Stimulated activated naive CD4-positive, alpha-beta T cell (primary cell): ENCODE measurements at regions not wholly inside any gene's neighbourhood (a gene's known extent, or its start where the extent isn't known, plus 50 kb on each side); places are given as distances from the start of the nearest gene placed in this dataset.
"Not testable (repeated sequence)": the region's sequence is repeated elsewhere in the genome, so short reads cannot be mapped to it uniquely, and the experiment has no call there.

Experiments
- DNase-seq, 6 experiments: peaks; one replicate each; lab custom pipeline; 2025; lab: John Stamatoyannopoulos, UW

DNA sequence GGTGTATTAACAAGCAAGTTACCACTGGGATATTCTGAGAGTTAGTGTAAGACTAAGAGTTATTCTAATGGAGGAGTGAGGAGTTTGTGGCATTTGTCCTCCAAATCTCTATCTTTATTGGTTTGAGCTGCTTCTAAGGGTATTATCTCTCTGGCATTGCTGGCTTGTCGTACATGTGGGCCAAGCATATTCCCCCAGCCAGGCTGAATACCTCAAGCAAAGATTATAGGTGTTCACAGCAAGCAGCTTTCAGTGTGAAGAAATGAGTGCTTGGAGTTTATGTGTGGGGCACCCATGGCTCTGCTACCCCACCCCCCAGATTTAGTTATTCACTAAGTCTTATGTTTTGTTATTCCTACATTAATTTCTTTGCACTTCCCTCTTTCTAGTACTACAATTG is 193.6 kb upstream of the FANCL start:
- DNase-seq: no peak

DNA sequence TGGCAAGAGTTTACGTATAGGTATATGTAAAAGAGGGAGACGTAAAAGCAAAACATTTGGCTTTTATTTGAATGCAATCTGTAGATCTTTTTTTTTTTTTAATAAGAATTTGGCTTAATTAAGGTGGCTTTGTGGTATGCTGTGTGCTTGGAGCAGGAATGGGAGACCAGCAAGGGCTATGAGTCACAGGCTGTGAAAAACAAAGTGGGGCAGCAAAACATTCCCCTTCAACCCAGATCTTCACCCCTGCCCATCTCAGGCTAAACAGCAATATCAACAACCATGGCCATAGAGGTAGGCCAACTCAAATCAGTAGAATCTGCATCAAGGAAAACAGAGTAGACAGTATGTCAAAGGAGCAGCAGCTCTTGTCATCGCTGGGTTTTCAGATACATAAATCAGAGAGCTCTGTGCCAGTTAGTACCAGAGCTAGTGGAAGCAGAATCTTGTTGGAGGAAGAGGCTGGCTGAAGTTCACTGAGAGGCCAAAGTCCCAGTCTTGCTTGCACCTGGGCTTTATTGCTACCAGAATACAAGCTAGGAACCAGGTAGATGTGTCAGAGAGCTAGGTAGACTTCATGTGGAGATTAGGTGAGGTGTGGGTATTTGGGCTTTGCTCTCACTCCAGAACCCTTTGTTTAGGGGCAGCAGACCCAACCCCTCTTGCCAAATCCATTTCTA is 191.5 kb upstream of the FANCL start:
- DNase-seq: no peak

DNA sequence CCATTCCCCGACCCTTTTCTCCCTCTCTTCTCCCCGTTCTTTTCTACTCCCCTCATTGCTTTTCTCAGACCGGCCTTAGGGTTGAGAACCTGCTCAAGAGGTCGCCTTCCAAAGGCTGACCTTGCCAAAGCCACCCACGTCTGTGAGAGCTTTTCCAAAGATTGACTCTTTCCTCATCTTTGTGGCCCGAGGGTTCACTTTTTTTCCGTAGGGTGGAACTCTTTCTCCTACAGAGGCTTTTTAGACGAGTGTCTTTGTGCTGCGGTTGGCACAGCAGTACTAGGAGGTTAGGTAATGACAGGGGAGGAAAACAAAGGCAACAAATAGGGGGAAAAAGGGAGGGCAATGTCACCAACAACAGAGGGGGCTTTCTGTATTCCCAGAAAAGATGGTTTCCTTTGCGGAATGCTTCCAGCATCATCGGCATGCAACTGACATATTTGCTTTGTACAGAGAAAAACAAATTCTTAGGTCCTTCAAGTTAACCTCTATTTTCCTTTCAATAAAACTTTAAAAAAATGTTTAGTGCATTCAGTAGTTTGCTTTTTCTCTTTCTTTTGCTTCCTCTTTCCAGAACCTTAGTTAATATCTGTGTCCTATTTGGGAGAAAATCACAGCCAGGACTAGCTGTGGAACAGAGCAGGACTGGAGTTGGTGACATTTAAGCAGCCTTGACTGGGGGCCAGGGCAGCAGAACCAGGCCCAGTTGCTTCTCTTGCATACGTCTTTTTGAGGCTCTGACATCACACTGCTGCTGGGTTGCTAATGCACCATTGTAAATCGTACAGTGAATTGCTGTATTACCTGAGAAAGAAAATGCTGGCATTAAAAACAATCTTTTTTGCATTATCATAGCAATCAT is 188.1 kb upstream of the FANCL start:
- no peak for DNase-seq

DNA sequence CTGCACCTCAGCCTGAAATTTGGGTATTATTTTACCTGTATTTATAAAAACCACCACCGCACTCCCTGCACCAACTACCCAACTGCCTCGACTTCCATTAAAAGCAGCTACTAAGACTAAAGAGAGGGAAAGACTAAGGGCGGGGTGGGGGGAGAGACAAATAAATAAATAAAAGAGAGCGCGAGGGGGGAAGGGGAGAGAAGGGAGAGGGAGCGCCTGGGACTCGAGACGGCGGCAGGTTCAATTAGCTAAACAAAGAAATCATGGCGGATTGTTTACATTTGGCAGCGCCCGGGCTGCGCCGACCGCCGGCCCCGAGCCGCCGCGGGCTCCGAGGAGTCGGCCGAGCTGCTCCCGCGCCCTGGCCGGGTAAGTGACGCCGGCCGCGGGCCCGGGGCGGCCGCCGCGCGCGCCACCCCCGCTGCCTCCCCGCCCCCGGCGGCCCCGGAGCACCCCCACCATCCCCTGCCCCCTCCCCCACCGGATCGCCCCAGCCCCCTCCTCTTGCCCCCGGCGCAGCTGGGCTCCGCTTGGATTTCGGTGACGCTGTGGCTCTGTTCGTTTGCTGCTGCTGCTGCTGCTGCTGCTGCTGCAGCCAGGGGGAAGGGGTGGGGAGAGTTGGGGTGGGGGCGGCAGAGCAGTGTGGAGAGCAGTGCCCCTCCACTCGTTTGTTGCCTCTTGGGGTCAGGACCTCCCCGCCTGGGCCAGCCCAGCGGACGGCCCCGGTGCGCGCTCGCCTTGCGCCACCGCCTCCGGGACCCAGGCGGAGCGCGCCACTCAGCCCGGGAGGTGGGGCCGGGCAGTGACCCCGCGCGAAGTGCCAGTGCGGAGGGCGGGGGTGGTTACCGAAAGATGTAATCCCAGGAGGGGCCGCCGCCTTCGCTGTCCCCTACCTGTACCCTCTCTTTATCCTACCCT is 187.2 kb upstream of the FANCL start:
- DNase-seq: no peak

DNA sequence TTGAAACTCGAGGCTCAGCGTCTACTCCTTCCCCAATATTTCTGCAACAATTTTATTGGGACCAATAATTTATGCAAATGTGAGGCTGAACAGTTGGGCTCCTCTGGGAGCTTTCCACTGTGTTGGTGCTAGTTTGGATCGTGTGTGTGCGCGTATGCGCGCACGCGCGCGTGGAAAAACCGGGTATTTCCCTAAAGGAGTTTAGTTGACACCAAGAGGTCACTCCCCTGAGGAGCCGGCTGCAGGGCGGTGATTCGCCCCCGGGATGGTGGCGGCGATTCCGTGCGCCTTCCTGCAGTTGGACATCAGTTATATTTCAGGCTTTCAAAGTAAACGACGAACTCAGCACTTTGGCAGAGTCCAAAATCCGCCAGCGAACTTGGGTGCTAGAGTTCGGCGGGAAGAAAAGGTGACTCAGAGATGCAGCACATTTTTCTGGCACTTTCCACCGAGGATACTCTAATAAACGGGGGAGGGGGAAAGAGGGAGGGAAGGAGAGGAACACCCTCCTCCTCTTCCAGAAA is 186.5 kb upstream of the FANCL start:
- DNase-seq: no peak

DNA sequence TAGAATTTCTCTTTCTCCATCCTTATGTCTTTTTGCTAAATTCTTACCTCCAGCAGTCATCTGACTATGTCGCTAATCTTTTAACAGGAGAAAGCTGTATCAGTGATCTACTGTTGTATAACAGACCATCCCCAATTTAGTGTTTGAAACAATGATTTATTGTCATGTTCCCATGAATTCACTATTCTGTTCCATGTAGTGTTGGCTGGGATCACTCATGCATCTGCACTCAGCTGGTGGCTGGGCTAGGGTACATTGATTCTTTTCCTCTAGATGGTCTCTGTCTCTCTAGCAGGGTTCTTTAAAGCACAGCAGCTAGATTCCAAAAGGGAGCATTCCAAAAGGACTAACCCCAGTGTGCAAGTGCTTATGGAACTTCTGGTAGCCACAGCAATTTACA is 184.2 kb upstream of the FANCL start:
- DNase-seq: no peak

DNA sequence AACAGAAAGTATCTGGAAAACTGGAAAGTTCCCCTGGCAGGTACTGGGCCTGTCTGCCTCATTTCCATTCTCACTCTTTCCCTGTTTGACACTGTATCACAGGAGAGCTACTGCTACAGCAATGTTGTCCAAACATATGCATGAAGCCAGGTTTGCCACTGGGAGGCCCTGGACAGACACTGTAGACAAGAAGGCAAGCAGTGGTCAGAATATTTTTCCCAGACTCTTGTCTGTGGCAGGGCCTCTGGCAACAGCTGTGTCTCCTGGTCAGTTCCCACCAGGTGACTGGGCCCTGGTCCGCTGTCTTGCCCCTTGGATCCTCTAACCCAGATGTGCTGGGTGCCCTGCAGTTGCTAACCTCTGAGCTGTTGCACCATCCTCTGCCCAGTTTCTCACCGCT is 178.9 kb upstream of the FANCL start:
- DNase-seq: no peak

DNA sequence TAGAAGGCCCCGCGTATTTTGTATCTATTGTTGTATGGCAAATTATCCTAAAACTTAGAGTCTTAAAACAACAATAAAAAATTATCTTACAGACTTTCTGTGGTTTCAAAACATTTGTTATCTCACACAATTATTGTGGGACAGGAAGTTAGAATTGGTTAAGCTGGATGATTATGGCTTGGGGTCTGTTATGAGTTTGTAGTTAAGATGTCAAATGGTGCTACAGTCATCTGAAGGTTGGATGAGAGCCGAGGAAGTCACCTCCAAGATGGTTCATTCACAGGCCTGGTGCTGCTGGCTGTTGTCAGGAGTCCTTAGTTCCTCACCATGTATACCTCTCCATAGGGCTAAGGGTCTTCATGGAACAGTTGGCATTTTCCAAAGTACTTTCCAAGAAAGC is 175.6 kb upstream of the FANCL start:
- DNase-seq: no peak

DNA sequence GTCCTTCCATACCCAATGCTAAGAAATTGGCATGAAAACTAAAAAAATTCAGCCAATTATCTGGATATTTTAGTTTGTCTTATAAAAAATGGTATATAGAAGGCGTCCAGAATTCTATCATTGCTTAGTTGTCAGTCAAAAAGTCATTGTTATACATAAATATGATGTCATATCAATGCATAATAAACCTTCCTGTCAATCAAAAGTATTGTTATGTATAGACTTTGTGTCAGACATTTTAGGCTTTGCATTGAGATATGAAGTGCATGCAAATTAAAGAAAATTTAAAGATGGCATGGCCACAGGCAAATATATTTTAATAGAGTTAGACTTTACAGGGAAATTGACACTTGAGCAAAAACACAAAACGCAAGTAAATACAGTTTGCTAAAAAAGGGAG is 173.4 kb upstream of the FANCL start:
- DNase-seq: no peak

DNA sequence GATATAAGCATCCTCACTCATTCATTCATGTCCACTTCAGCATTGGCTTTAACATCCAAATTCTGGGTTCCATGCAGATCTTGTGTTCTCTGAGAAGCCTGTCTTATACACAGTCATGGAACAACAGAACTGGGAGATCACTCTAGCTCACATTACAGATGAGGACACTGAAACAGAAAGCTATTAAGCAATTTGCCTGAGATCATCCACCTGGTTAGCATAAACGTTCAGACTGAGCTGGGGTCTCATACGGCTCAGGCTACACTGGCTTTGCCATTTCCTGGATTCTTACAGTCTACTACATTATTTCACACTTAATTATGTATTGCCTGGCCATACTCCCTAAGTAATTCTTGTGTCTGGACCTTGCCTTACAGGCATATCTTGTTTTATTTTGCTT is 169.4 kb upstream of the FANCL start:
- DNase-seq: no peak

DNA sequence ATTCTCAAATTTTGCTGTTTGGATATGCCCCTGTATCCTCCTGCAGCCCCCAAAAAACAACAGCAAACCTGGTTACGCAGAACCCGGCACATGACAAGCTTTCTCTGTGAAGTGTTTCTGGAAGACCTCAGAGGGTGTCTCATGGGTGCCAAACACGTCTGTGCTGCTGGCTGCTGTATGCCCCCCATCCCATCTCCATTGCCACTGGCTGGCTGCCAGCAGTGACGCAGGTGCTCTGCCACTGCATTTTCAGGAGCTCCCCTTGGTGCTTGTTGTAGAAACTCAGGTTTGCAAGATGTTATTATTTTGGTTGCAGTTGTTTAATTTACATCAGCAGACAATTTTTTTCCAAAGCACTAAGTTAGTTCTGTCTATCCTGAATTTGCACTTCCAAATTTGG is 166.4 kb upstream of the FANCL start:
- no peak for DNase-seq

DNA sequence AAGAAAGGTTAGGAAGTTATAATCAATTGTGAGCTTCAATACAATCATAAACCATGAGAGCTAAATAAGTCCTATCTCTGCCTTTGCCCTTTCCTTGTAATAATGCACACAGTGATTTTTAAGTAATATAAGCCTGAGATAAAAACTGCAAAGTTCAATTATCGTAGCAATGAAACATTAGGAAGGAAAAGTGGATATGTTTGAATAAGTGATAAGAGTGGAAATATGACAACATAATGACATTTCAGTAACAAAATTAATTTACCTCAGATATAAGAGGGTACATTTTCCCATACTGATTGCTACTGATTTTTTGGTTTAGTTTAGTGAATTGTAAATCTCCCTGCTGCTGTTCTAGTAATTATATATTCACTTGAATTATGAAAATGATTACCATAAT is 164.2 kb upstream of the FANCL start:
- no peak for DNase-seq

DNA sequence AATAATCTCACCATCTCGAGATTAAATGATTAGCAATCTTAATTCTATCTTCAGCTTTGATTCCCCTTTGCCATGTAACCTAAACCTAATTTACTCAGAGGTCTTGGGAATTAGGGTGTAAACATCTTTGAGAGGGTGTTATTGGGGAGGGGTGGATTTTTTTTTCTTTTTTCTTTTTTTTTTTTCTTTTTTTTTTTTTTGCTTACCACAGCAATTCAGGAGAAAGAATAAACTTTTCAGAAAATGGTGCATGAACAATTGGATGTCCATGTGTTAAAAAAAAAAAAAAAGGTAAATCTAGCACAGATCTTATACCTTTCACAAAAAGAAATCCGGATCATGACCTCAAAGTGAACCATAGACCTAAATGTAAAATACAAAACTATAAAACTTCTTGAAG is 160.8 kb upstream of the FANCL start:
- DNase-seq: no peak

DNA sequence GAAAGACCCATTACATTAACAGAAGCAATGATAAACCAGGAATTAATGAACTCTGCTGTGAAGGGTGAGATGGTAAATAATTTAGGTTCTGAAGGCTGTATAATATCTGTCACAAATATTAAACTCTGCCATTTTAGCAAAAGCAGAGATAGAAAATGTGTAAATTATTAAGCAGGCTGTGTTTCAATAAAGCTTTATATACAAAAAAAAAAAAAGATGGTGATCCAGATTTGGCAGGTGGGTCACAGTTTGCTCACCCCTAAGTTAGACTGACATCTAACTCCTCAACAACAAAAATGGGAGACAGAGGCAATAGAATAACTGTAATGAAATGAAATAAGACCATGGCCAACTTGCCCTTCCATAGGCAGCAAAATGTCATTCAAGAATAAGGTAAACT is 157.3 kb upstream of the FANCL start:
- DNase-seq: no peak

DNA sequence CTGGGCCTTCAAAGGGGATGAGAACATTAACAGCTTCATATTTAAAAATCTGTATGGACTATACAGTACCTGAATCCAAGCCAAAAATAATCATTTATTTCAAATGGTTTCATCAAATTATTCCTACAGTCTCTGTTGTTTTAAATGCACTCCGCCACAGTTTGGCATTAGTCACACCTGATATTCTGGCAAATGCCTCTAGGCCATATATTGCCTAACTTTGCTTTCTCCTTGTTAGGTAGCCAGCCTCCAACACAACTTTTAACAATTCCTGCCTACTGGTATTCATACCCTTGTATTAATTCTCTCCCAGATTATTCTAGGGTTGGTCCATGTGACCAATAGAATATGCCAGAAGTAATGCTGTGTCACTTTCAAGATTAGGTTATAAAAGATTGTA is 146.6 kb upstream of the FANCL start:
- DNase-seq: no peak

DNA sequence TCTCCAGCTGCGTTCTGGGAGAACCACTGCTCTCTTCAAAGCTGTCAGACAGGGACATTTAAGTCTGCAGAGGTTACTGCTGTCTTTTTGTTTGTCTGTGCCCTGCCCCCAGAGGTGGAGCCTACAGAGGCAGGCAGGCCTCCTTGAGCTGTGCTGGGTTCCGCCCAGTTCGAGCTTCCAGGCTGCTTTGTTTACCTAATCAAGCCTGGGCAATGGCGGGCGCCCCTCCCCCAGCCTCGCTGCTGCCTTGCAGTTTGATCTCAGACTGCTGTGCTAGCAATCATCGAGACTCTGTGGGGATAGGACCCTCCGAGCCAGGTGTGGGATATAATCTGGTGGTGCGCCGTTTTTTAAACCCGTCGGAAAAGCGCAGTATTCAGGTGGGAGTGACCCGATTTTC is 145.8 kb upstream of the FANCL start:
- DNase-seq: not testable (repeated sequence)

DNA sequence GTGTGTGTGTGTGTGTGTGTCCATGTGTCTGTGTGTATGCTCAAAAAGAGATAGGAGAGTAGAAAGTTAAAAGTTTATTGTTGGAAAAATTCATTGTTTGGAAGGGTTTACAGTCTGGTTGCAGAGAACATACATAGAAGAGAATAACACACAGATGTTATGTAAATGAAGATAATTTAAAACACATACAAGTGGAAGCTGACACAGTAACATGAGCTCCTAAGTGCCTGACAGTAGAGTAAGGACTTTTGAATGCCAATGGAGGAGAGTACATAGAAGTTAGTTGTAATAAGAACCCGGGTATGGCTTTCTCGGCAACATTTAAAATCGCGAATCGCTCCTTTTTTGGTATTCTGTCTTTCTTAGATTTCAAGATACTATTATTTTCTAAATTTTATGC is 137.0 kb upstream of the FANCL start:
- DNase-seq: no peak

DNA sequence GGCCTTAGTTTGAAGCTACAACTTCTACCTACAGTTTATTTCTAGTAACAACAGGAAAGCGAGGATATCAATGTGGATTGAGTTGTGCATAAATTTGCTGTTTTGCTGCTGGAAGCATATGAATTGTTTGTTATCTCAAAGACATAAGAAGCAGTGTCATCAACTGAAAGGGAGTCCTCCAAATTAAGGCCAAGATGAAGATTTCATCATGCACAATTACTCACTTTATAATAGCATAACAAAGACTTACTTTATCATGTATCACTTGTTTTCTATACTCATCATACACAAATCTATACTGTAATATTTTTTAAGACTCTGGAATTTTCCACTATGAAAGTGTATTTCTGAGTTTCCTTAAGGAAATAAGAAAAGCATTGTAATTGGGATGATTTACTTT is 136.1 kb upstream of the FANCL start:
- no peak for DNase-seq

DNA sequence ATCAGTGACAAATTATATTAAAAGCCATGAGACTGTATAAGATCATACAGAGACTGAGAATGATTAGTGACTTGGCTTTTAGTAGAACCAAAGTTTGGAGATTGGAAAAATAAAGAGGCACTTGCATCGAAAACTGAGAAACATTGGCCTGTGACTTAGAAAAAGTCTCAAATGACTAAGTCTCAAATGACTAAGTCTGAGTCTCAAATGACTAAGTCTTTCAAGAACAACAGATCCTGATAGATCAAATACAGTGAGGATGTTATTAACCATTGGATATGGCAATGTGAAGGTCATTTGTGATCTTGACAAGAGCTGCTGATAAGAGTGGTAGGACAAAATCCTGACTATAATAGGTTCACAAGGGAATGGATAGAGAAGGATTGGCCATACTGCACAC is 135.5 kb upstream of the FANCL start:
- no peak for DNase-seq

DNA sequence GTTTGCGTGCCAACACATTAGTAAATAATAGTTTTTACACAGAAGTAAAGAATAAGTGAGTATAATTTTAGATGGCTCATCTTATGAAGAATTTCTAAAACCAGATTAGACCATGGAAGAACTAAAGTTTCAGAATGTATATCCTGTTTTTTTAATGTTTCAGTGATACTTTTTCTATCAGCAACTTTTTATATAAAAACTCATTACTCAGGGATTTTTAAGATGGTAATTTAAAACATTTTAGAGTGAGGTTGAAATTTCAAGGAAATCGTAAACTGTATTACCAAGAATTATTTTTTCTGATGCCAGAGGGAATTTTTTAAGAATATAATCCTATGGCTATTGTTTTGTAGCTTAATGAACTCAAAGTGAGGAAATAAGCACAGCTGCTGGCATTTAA is 128.5 kb upstream of the FANCL start:
- DNase-seq: no peak

DNA sequence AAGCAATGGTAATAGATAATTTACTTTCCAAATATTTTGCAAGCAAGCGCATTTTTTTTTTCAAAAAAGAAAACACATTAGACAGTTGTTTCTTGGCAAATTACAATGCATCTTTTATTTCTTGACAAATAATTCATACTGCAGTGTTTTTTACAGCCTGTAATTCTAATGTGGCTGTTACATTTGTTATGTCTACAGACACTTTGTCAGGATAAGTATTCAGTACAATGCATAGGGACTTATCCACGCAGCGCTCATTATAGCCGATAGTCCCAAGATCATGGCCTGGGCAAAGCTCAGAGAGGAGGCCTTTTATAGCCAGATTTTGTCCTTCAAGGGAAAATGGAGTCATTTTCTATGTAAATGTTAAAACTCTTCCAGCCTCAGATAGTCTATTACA is 123.0 kb upstream of the FANCL start:
- DNase-seq: no peak

DNA sequence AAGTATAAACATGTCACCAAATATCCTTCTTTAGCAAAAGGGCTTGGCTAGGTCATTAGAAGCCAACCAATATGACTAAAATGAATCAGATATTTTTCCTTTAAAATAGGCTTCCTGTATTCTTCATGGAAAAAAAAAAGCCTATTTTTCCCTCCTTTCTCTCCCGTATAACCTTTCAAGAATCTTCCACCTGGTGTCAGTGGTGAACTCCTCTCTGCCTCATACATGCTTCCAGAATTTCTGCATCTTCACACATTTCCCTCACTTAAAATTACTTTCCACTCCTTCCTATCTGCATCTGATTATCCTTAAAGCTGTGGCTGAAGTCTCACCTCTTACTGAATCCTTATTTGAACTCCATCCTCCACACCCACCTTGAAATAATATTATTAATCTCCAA is 116.9 kb upstream of the FANCL start:
- no peak for DNase-seq

DNA sequence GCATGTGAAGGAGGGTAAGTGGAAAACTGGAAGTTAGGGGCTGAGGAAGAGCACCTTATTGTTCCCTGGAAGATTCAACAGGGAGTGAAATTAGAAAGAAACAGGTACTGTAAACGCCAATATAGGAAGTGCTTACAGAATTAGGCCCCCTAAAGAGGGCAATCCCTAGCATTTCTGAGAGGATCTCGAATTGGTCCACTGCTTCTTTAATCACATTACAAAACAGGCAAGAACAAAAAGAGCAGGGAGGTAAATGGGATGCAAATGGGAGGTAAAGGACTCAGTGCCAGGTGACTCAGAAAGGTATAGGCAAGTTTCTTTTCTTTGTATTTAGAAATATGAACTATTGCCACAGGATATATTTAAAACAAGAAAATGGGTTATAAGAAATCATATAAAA is 116.4 kb upstream of the FANCL start:
- no peak for DNase-seq
